H1 (cell line): ENCODE measurements at regions not wholly inside any gene's neighbourhood (a gene's known extent, or its start where the extent isn't known, plus 50 kb on each side); places are given as distances from the start of the nearest gene placed in this dataset.

Experiments
- CTCF ChIA-PET: fragments of 300-600 bp; sonication (Branson Sonifier 250); formaldehyde crosslinking; loops from one replicate; lab custom pipeline; 2021; ENCODE audit not compliant: partially characterized antibody; lab: Charles Lee
- POLR2A ChIA-PET: fragments of 300-600 bp; sonication (Branson Sonifier 250); formaldehyde crosslinking; loops from one replicate; lab custom pipeline; 2021; ENCODE audit warnings: inconsistent platforms; ENCODE audit not compliant: partially characterized antibody; lab: Charles Lee
- DNase-seq, 2 experiments: peaks; one replicate each; pipeline versions ENCODE4 v3.0.0 to v3.0.0-alpha.2; 2010 to 2022; ENCODE audit warnings: low spot score in 2 of 2, low read depth in 1 of 2, mixed read lengths in 1 of 2
- FAIRE-seq: peaks from 2 replicates; lab custom pipeline; 2011; peaks lifted over from hg19 to GRCh38; lab: Jason Lieb, UNC
- H2AFZ ChIP-seq: 2 replicates; pipeline ENCODE4 v1.8.1; 2012; ENCODE audit warnings: low read length, inconsistent platforms
- H2AK5ac ChIP-seq: 2 replicates; pipeline ENCODE4 v1.6.1; 2013; ENCODE audit warnings: low read depth, low read length
- H2BK120ac ChIP-seq: replicated peaks from 2 replicates; pipeline ENCODE3; 2013; ENCODE audit warnings: low read depth, low read length, inconsistent platforms
- H2BK12ac ChIP-seq: 2 replicates; pipeline ENCODE4 v1.6.1; 2013; ENCODE audit warnings: low read depth, low read length
- H2BK15ac ChIP-seq: 2 replicates; pipeline ENCODE4 v1.6.1; 2013; ENCODE audit warnings: low read length
- H2BK20ac ChIP-seq: 2 replicates; pipeline ENCODE4 v1.6.1; 2013; ENCODE audit warnings: low read length
- H2BK5ac ChIP-seq: 2 replicates; pipeline ENCODE4 v1.6.1; 2013; ENCODE audit warnings: low read depth, low read length
- H3K14ac ChIP-seq: 2 replicates; pipeline ENCODE4 v1.6.1; 2013; ENCODE audit warnings: inconsistent platforms; ENCODE audit not compliant: insufficient read length
- H3K18ac ChIP-seq: 2 replicates; pipeline ENCODE4 v1.6.1; 2013; ENCODE audit warnings: low read length; ENCODE audit errors: extremely low read depth
- H3K23ac ChIP-seq: 2 replicates; pipeline ENCODE4 v1.6.1; 2013; ENCODE audit warnings: inconsistent platforms; ENCODE audit not compliant: insufficient read length
- H3K23me2 ChIP-seq: 2 replicates; pipeline ENCODE4 v1.6.1; 2013; ENCODE audit warnings: low read depth, low read length
- H3K27ac ChIP-seq: 2 replicates; pipeline ENCODE4 v1.6.1; 2011; ENCODE audit warnings: low read depth, low read length, inconsistent platforms
- H3K27me3 ChIP-seq, 4 experiments: replicated peaks in 1 of 4; 1 replicate in 1 of 4; 2 replicates in 3 of 4; pipeline versions ENCODE4 v1.6.1 to v1.8.1; 2011 to 2013; ENCODE audit warnings: low read length in 3 of 4, mild to moderate bottlenecking in 3 of 4, inconsistent platforms in 2 of 4, mixed read lengths in 2 of 4, moderate library complexity in 1 of 4; ENCODE audit not compliant: control insufficient read depth in 3 of 4, insufficient read depth in 3 of 4; ENCODE audit errors: extremely low read depth in 1 of 4
- H3K36me3 ChIP-seq, 4 experiments: 2 replicates each; pipeline versions ENCODE4 v1.6.1 to v1.8.1; 2011 to 2013; ENCODE audit warnings: mild to moderate bottlenecking in 4 of 4, low read length in 3 of 4, moderate library complexity in 2 of 4, control low read depth in 1 of 4, inconsistent platforms in 1 of 4; ENCODE audit not compliant: insufficient read depth in 4 of 4, control insufficient read depth in 2 of 4
- H3K4ac ChIP-seq: replicated peaks from 2 replicates; pipeline ENCODE3; 2013; ENCODE audit warnings: low read length, low read depth, mixed read lengths, inconsistent platforms; ENCODE audit not compliant: insufficient read length
- H3K4me1 ChIP-seq, 4 experiments: replicated peaks in 1 of 4; 1 replicate in 1 of 4; 2 replicates in 3 of 4; pipeline versions ENCODE4 v1.6.1 to v1.8.1; 2011 to 2013; ENCODE audit warnings: low read length in 3 of 4, inconsistent platforms in 2 of 4, mixed read lengths in 1 of 4; ENCODE audit not compliant: insufficient read depth in 4 of 4, control insufficient read depth in 3 of 4
- H3K4me2 ChIP-seq, 2 experiments: 2 replicates each; pipeline versions ENCODE4 v1.6.1 to v1.8.1; 2011 to 2013; ENCODE audit warnings: low read depth in 2 of 2, low read length in 2 of 2, control low read depth in 1 of 2, inconsistent platforms in 1 of 2, mild to moderate bottlenecking in 1 of 2; ENCODE audit not compliant: insufficient read depth in 1 of 2
- H3K4me3 ChIP-seq, 4 experiments: fragments of 200-600, 300-600 bp in 1 of 4; sonication (generic), shearing (Covaris generic), sonication (Bioruptor Twin) in 1 of 4; 2 replicates each; pipeline versions ENCODE4 v1.5.1 to v1.8.1; 2011 to 2016; ENCODE audit warnings: low read length in 4 of 4, low read depth in 3 of 4, control low read depth in 2 of 4, inconsistent platforms in 2 of 4, mild to moderate bottlenecking in 2 of 4, mixed read lengths in 1 of 4, moderate library complexity in 1 of 4; ENCODE audit not compliant: insufficient read depth in 2 of 4; ENCODE audit errors: extremely low read depth in 1 of 4
- H3K56ac ChIP-seq: replicated peaks from 2 replicates; pipeline ENCODE3; 2013; ENCODE audit warnings: low read depth, mild to moderate bottlenecking, mixed read lengths, low read length, inconsistent platforms; ENCODE audit not compliant: insufficient read length
- H3K79me1 ChIP-seq: 2 replicates; pipeline ENCODE4 v1.6.1; 2013; ENCODE audit warnings: low read depth, low read length, control low read depth
- H3K79me2 ChIP-seq, 2 experiments: 2 replicates each; pipeline versions ENCODE4 v1.6.1 to v1.8.1; 2012 to 2013; ENCODE audit warnings: low read length in 2 of 2, mild to moderate bottlenecking in 2 of 2, inconsistent platforms in 1 of 2; ENCODE audit not compliant: insufficient read depth in 2 of 2, control insufficient read depth in 1 of 2
- H3K9ac ChIP-seq, 4 experiments: replicated peaks in 1 of 4; 1 replicate in 1 of 4; 2 replicates in 3 of 4; pipeline versions ENCODE4 v1.6.1 to v1.8.1; 2011 to 2013; ENCODE audit warnings: low read depth in 3 of 4, low read length in 3 of 4, control low read depth in 2 of 4, mild to moderate bottlenecking in 2 of 4, moderate library complexity in 2 of 4, inconsistent platforms in 1 of 4; ENCODE audit errors: extremely low read depth in 1 of 4
- H3K9me3 ChIP-seq, 2 experiments: 2 replicates each; pipeline versions ENCODE4 v1.6.1 to v1.8.1; 2012 to 2013; ENCODE audit warnings: mild to moderate bottlenecking in 2 of 2, moderate library complexity in 2 of 2, control low read depth in 1 of 2, inconsistent platforms in 1 of 2, low read depth in 1 of 2, low read length in 1 of 2, mixed read lengths in 1 of 2; ENCODE audit not compliant: insufficient read depth in 2 of 2
- H4K20me1 ChIP-seq, 2 experiments: replicated peaks in 1 of 2; 2 replicates each; pipeline versions ENCODE3 to v1.8.1; 2011 to 2013; ENCODE audit warnings: inconsistent platforms in 2 of 2, low read length in 2 of 2, mild to moderate bottlenecking in 1 of 2; ENCODE audit not compliant: insufficient read depth in 2 of 2, control insufficient read depth in 1 of 2
- H4K5ac ChIP-seq: 2 replicates; pipeline ENCODE4 v1.6.1; 2013; ENCODE audit warnings: low read length, low read depth, mixed read lengths, inconsistent platforms; ENCODE audit not compliant: insufficient read length
- H4K8ac ChIP-seq: 2 replicates; pipeline ENCODE4 v1.8.0; 2013; ENCODE audit warnings: mild to moderate bottlenecking, moderate library complexity, low read length, inconsistent platforms; ENCODE audit not compliant: insufficient read depth; ENCODE audit errors: extremely low read depth
- H4K91ac ChIP-seq: replicated peaks from 2 replicates; pipeline ENCODE3; 2013; ENCODE audit warnings: low read length, mixed read lengths, inconsistent platforms; ENCODE audit not compliant: insufficient read length
- ASH2L ChIP-seq: fragments of 200-600, 300-600 bp; sonication (generic); IDR thresholded peaks from one replicate; pipeline ENCODE4 v1.7.1; 2017; ENCODE audit warnings: low read length
- BRCA1 ChIP-seq: IDR thresholded peaks from 2 replicates; pipeline ENCODE4 v1.6.1; 2012; ENCODE audit warnings: low read depth, low read length, improper control_type of control experiment
- EGR1 ChIP-seq: IDR thresholded peaks from 2 replicates; pipeline ENCODE4 v1.6.1; 2011; ENCODE audit warnings: low read depth, low read length, borderline replicate concordance
- FOSL1 ChIP-seq: IDR thresholded peaks from 2 replicates; pipeline ENCODE4 v1.6.1; 2011; ENCODE audit warnings: mild to moderate bottlenecking, low read depth, low read length, moderate library complexity; ENCODE audit not compliant: insufficient read depth
- GTF2F1 ChIP-seq: IDR thresholded peaks from 2 replicates; pipeline ENCODE4 v1.6.1; 2012; ENCODE audit warnings: low read depth, low read length, improper control_type of control experiment, borderline replicate concordance
- JUND ChIP-seq: IDR thresholded peaks from 2 replicates; pipeline ENCODE4 v1.6.1; 2011; ENCODE audit warnings: mild to moderate bottlenecking, improper control_type of control experiment, low read length
- KDM5A ChIP-seq: fragments of 200-600 bp; IDR thresholded peaks from 2 replicates; pipeline ENCODE4 v1.7.1; 2012; ENCODE audit warnings: mild to moderate bottlenecking, low read length, inconsistent platforms, mixed read lengths
- RAD21 ChIP-seq, 2 experiments: IDR thresholded peaks in 1 of 2; conservative IDR thresholded peaks in 1 of 2; 2 replicates each; pipeline ENCODE4 v1.6.1; 2011; ENCODE audit warnings: low read depth in 2 of 2, low read length in 2 of 2, improper control_type of control experiment in 1 of 2, inconsistent platforms in 1 of 2, mild to moderate bottlenecking in 1 of 2, moderate library complexity in 1 of 2
- RNF2 ChIP-seq: fragments of 200-900, 300-1000 bp; sonication (generic); IDR thresholded peaks from 2 replicates; pipeline ENCODE4 v1.7.1; 2016; ENCODE audit warnings: borderline replicate concordance, low read depth, mild to moderate bottlenecking, antibody characterized with exemption, low read length; ENCODE audit not compliant: poor library complexity, severe bottlenecking; ENCODE audit errors: missing control alignments
- SP1 ChIP-seq: IDR thresholded peaks from 2 replicates; pipeline ENCODE4 v1.6.1; 2011; ENCODE audit warnings: low read depth, low read length
- SRF ChIP-seq: IDR thresholded peaks from 2 replicates; pipeline ENCODE4 v1.6.1; 2011; ENCODE audit warnings: mild to moderate bottlenecking, low read depth, low read length, moderate library complexity
- TBP ChIP-seq: IDR thresholded peaks from 2 replicates; pipeline ENCODE4 v1.6.1; 2011; ENCODE audit warnings: low read depth, low read length, improper control_type of control experiment
- WGBS, 2 experiments: shearing (Covaris generic) in 1 of 2; methylation state at CpG; one replicate each; pipeline versions ENCODE4 v1.1.6 to v1.1.7; 2013 to 2015; ENCODE audit warnings: low lambda C conversion rate in 2 of 2, mixed read lengths in 2 of 2, inconsistent platforms in 1 of 2, low coverage in 1 of 2, missing lambda C conversion rate in 1 of 2; ENCODE audit not compliant: insufficient replicate concordance in 2 of 2, insufficient coverage in 1 of 2, insufficient read length in 1 of 2; ENCODE audit errors: extremely low coverage in 1 of 2, missing lambda C conversion rate in 1 of 2; 5-methylcytosine and 5-hydroxymethylcytosine counted together
- TF ChIP-seq, protein P1 (sequence below): IDR thresholded peaks from 2 replicates; pipeline ENCODE4 v1.6.1; 2011; ENCODE audit warnings: low read length, improper control_type of control experiment

DNA sequence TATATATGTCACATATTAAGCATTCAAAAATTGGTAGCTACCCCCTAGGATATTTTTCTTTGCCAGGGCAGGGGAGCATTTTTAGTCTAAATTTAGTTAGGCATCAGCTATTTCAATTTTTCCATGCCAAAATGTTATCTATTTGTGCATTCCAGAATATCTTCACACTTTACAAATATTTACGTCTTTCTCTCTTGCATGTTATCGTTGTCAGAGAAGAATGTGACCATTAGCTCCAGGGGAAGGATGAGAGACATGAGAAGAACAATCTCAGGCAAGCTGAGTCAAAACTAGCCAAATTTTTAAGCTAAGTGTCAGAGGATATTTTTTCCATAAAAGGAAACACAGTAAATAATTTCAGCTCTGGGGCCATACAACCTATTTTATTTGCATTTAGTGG is 885.0 kb upstream of the EPHA5 start:
- Histone ChIP-seq H2BK12ac (no peak overlapping the region), H3K27ac (no peak overlapping the region), H3K9me3 (peaks cover 0 to 2% of the 10 kb centered on the region in 2 experiments; a peak in 2 of 4 replicates), H4K8ac (no peak overlapping the region), H3K14ac (no peak overlapping the region), H3K27me3 (no peaks in the 10 kb centered on the region), H3K4ac (no peak overlapping the region), H3K9ac (no peak overlapping the region), H3K18ac (no peak overlapping the region), H3K4me3 (no peak overlapping the region), H4K91ac (no peak overlapping the region), H4K20me1 (no peaks in the 10 kb centered on the region), H2BK5ac (no peak overlapping the region), H3K79me2 (no peaks in the 10 kb centered on the region), H3K4me1 (no peaks in the 10 kb centered on the region), H2BK120ac (no peak overlapping the region), H4K5ac (no peak overlapping the region), H2AK5ac (no peak overlapping the region), H2AFZ (no peak overlapping the region), H3K4me2 (no peak overlapping the region), H3K56ac (no peak overlapping the region), H3K23me2 (no peaks in the 10 kb centered on the region), H3K36me3 (no peaks in the 10 kb centered on the region), H2BK20ac (no peak overlapping the region), H2BK15ac (no peak overlapping the region), H3K23ac (no peak overlapping the region), H3K79me1 (no peaks in the 10 kb centered on the region)
- TF ChIP-seq SP1, result no peak
- no peak for TF ChIP-seq BRCA1
- TF ChIP-seq TBP, result no peak
- no peak for TF ChIP-seq GTF2F1
- no peak for TF ChIP-seq FOSL1
- TF ChIP-seq SRF, result no peak
- TF ChIP-seq RNF2, result no peak
- TF ChIP-seq, protein P1, sequence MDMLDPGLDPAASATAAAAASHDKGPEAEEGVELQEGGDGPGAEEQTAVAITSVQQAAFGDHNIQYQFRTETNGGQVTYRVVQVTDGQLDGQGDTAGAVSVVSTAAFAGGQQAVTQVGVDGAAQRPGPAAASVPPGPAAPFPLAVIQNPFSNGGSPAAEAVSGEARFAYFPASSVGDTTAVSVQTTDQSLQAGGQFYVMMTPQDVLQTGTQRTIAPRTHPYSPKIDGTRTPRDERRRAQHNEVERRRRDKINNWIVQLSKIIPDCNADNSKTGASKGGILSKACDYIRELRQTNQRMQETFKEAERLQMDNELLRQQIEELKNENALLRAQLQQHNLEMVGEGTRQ, result no peak
- no peak for TF ChIP-seq KDM5A
- TF ChIP-seq EGR1, result no peak
- TF ChIP-seq ASH2L, result no peak
- no peak for TF ChIP-seq RAD21 (IDR thresholded peaks at IDR 0.05 in 1 of 2, conservative IDR thresholded peaks at IDR 0.05 in 1 of 2; ENCODE audit: low read depth in 2 of 2, low read length in 2 of 2)
- TF ChIP-seq JUND, result no peak
- WGBS, 2 experiments, result 85% methylated on average over 2 of the region's 2 CpGs; no CpG with 5 or more reads in 1 of the 2 experiments
- DNase-seq, result no peak
- POLR2A ChIA-PET, result no interaction called here
- CTCF ChIA-PET, result interaction anchor here (0.6 to 1.7 kb wide), 5 partner anchors 10 to 57 kb away, joined by 4 to 9 read pairs (median 4); no protein-coding TSS in a partner anchor
- FAIRE-seq, result no peak
